Keratinocyte (primary cell): ENCODE measurements at regions not wholly inside any gene's neighbourhood (a gene's known extent, or its start where the extent isn't known, plus 50 kb on each side); places are given as distances from the start of the nearest gene placed in this dataset.

ENCODE experiments used
- DNase-seq: peaks from one replicate; pipeline ENCODE4 v3.0.0-alpha.2; 2011; ENCODE audit warnings: low read depth, missing footprints, low spot score
- FAIRE-seq: peaks from 2 replicates; lab custom pipeline; 2011; peaks lifted over from hg19 to GRCh38; lab: Jason Lieb, UNC
- H2AFZ ChIP-seq: 2 replicates; pipeline ENCODE4 v1.6.0; 2012; ENCODE audit warnings: low read length, control low read depth, inconsistent platforms; ENCODE audit not compliant: control insufficient read depth
- H3K27ac ChIP-seq: 2 replicates; pipeline ENCODE4 v1.5.1; 2011; ENCODE audit warnings: low read length; ENCODE audit not compliant: control insufficient read depth, insufficient read depth
- H3K27me3 ChIP-seq: 3 replicates; pipeline ENCODE4 v1.6.0; 2011; ENCODE audit warnings: low read length; ENCODE audit not compliant: control insufficient read depth, insufficient read depth; ENCODE audit errors: extremely low read depth
- H3K36me3 ChIP-seq, 2 experiments: 2 replicates in 1 of 2; 3 replicates in 1 of 2; pipeline ENCODE4 v1.5.1; 2011; ENCODE audit warnings: low read length in 2 of 2, mild to moderate bottlenecking in 1 of 2; ENCODE audit not compliant: control insufficient read depth in 2 of 2, insufficient read depth in 2 of 2; ENCODE audit errors: extremely low read depth in 1 of 2
- H3K4me1 ChIP-seq: 3 replicates; pipeline ENCODE4 v1.5.1; 2011; ENCODE audit warnings: low read length; ENCODE audit not compliant: control insufficient read depth, insufficient read depth; ENCODE audit errors: extremely low read depth
- H3K4me2 ChIP-seq: 3 replicates; pipeline ENCODE4 v1.6.0; 2011; ENCODE audit warnings: low read depth, low read length; ENCODE audit not compliant: control insufficient read depth, insufficient read depth; ENCODE audit errors: extremely low read depth
- H3K4me3 ChIP-seq, 3 experiments: fragments of 200-600 bp in 1 of 3; sonication (generic) in 1 of 3; 2 replicates in 2 of 3; 3 replicates in 1 of 3; pipeline ENCODE4 v1.5.1; 2011 to 2016; ENCODE audit warnings: low read length in 3 of 3, mild to moderate bottlenecking in 3 of 3, control low read depth in 2 of 3, inconsistent platforms in 1 of 3, low read depth in 1 of 3, mixed read lengths in 1 of 3, mixed run types in 1 of 3, moderate library complexity in 1 of 3; ENCODE audit not compliant: control insufficient read depth in 2 of 3, insufficient read depth in 2 of 3; ENCODE audit errors: extremely low read depth in 1 of 3
- H3K79me2 ChIP-seq: 2 replicates; pipeline ENCODE4 v1.6.0; 2012; ENCODE audit warnings: low read length; ENCODE audit not compliant: control insufficient read depth, insufficient read depth
- H3K9ac ChIP-seq: 3 replicates; pipeline ENCODE4 v1.6.0; 2011; ENCODE audit warnings: low read length; ENCODE audit not compliant: control insufficient read depth, insufficient read depth; ENCODE audit errors: extremely low read depth
- H3K9me1 ChIP-seq: 3 replicates; pipeline ENCODE4 v1.6.0; 2011; ENCODE audit warnings: low read length; ENCODE audit not compliant: control insufficient read depth, insufficient read depth; ENCODE audit errors: extremely low read depth
- H3K9me3 ChIP-seq: 2 replicates; pipeline ENCODE4 v1.5.1; 2012; ENCODE audit warnings: low read depth, low read length; ENCODE audit not compliant: control insufficient read depth
- H4K20me1 ChIP-seq: 3 replicates; pipeline ENCODE4 v1.6.0; 2011; ENCODE audit warnings: low read length; ENCODE audit not compliant: control insufficient read depth, insufficient read depth; ENCODE audit errors: extremely low read depth
- CTCF ChIP-seq, 3 experiments: IDR thresholded peaks in 1 of 3; conservative IDR thresholded peaks in 1 of 3; optimal IDR thresholded peaks in 1 of 3; 2 replicates in 2 of 3; 3 replicates in 1 of 3; pipeline versions ENCODE3 to v1.5.1; 2011; ENCODE audit warnings: low read length in 3 of 3, mild to moderate bottlenecking in 3 of 3, moderate library complexity in 2 of 3, control low read depth in 1 of 3, inconsistent platforms in 1 of 3; ENCODE audit not compliant: insufficient read depth in 2 of 3; ENCODE audit errors: extremely low read depth in 1 of 3
- EZH2 ChIP-seq: IDR thresholded peaks from one replicate; pipeline ENCODE4 v1.6.1; 2012; ENCODE audit warnings: inconsistent platforms, mild to moderate bottlenecking, low read length, moderate library complexity
- dilution Hi-C: fragments of 300-500 bp; cut with MboI; formaldehyde crosslinking; loops from one replicate; pipeline ENCODE4 v1.7.0; 2020; ENCODE audit warnings: low sequenced_read_pairs; ENCODE audit not compliant: extremely low pct_ligation_motif_present

- dilution Hi-C loops: no loop called here
- H4K20me1 ChIP-seq: no peaks in the 10 kb centered on the region
- no peaks in the 10 kb centered on the region for H3K27me3 ChIP-seq
- FAIRE-seq (no peak), DNase-seq (no peak)
- H3K9ac ChIP-seq: no peak overlapping the region
- H3K27ac ChIP-seq: no peak overlapping the region
- H3K9me3 ChIP-seq: no peaks in the 10 kb centered on the region
- no peak overlapping the region for H3K4me2 ChIP-seq
- no peaks in the 10 kb centered on the region for H3K36me3 ChIP-seq
- no peaks in the 10 kb centered on the region for H3K9me1 ChIP-seq
- no peaks in the 10 kb centered on the region for H3K4me1 ChIP-seq
- no peak overlapping the region for H2AFZ ChIP-seq
- TF ChIP-seq CTCF (optimal IDR thresholded peaks at IDR 0.05 in 1 of 3, IDR thresholded peaks at IDR 0.05 in 1 of 3, conservative IDR thresholded peaks at IDR 0.05 in 1 of 3; ENCODE audit: extremely low read depth in 1 of 3, insufficient read depth in 2 of 3, low read length in 3 of 3): no peak
- H3K79me2 ChIP-seq: no peaks in the 10 kb centered on the region
- no peak overlapping the region for H3K4me3 ChIP-seq
Observed at GRCh38 chr3:117921411-117921810, 1113.2 kb downstream of the IGSF11 start.

GRCh38 chr3:117922039-117922438 lies 1112.6 kb downstream of the IGSF11 start:
- Histone ChIP-seq H3K36me3 (no peaks in the 10 kb centered on the region), H3K4me1 (no peaks in the 10 kb centered on the region), H2AFZ (no peak overlapping the region), H3K79me2 (no peaks in the 10 kb centered on the region), H3K4me3 (no peak overlapping the region), H3K9ac (no peak overlapping the region), H3K4me2 (no peak overlapping the region), H3K9me3 (no peaks in the 10 kb centered on the region), H3K27me3 (no peaks in the 10 kb centered on the region), H4K20me1 (no peaks in the 10 kb centered on the region), H3K9me1 (no peaks in the 10 kb centered on the region), H3K27ac (no peak overlapping the region)
- DNase-seq (no peak), FAIRE-seq (no peak)
- TF ChIP-seq CTCF (optimal IDR thresholded peaks at IDR 0.05 in 1 of 3, IDR thresholded peaks at IDR 0.05 in 1 of 3, conservative IDR thresholded peaks at IDR 0.05 in 1 of 3; ENCODE audit: extremely low read depth in 1 of 3, insufficient read depth in 2 of 3, low read length in 3 of 3): no peak
- no peak for TF ChIP-seq EZH2
- dilution Hi-C loops: no loop called here
